H1 (cell line): ENCODE measurements at regions not wholly inside any gene's neighbourhood (a gene's known extent, or its start where the extent isn't known, plus 50 kb on each side); places are given as distances from the start of the nearest gene placed in this dataset.

Source experiments
- CTCF ChIA-PET: fragments of 300-600 bp; sonication (Branson Sonifier 250); formaldehyde crosslinking; loops from one replicate; lab custom pipeline; 2021; ENCODE audit not compliant: partially characterized antibody; lab: Charles Lee
- POLR2A ChIA-PET: fragments of 300-600 bp; sonication (Branson Sonifier 250); formaldehyde crosslinking; loops from one replicate; lab custom pipeline; 2021; ENCODE audit warnings: inconsistent platforms; ENCODE audit not compliant: partially characterized antibody; lab: Charles Lee
- DNase-seq, 2 experiments: peaks; one replicate each; pipeline versions ENCODE4 v3.0.0 to v3.0.0-alpha.2; 2010 to 2022; ENCODE audit warnings: low spot score in 2 of 2, low read depth in 1 of 2, mixed read lengths in 1 of 2
- FAIRE-seq: peaks from 2 replicates; lab custom pipeline; 2011; peaks lifted over from hg19 to GRCh38; lab: Jason Lieb, UNC
- H2AFZ ChIP-seq: 2 replicates; pipeline ENCODE4 v1.8.1; 2012; ENCODE audit warnings: low read length, inconsistent platforms
- H2AK5ac ChIP-seq: 2 replicates; pipeline ENCODE4 v1.6.1; 2013; ENCODE audit warnings: low read depth, low read length
- H2BK120ac ChIP-seq: replicated peaks from 2 replicates; pipeline ENCODE3; 2013; ENCODE audit warnings: low read depth, low read length, inconsistent platforms
- H2BK12ac ChIP-seq: 2 replicates; pipeline ENCODE4 v1.6.1; 2013; ENCODE audit warnings: low read depth, low read length
- H2BK15ac ChIP-seq: 2 replicates; pipeline ENCODE4 v1.6.1; 2013; ENCODE audit warnings: low read length
- H2BK20ac ChIP-seq: 2 replicates; pipeline ENCODE4 v1.6.1; 2013; ENCODE audit warnings: low read length
- H2BK5ac ChIP-seq: 2 replicates; pipeline ENCODE4 v1.6.1; 2013; ENCODE audit warnings: low read depth, low read length
- H3K14ac ChIP-seq: 2 replicates; pipeline ENCODE4 v1.6.1; 2013; ENCODE audit warnings: inconsistent platforms; ENCODE audit not compliant: insufficient read length
- H3K18ac ChIP-seq: 2 replicates; pipeline ENCODE4 v1.6.1; 2013; ENCODE audit warnings: low read length; ENCODE audit errors: extremely low read depth
- H3K23ac ChIP-seq: 2 replicates; pipeline ENCODE4 v1.6.1; 2013; ENCODE audit warnings: inconsistent platforms; ENCODE audit not compliant: insufficient read length
- H3K23me2 ChIP-seq: 2 replicates; pipeline ENCODE4 v1.6.1; 2013; ENCODE audit warnings: low read depth, low read length
- H3K27ac ChIP-seq: 2 replicates; pipeline ENCODE4 v1.6.1; 2011; ENCODE audit warnings: low read depth, low read length, inconsistent platforms
- H3K27me3 ChIP-seq, 4 experiments: replicated peaks in 1 of 4; 1 replicate in 1 of 4; 2 replicates in 3 of 4; pipeline versions ENCODE4 v1.6.1 to v1.8.1; 2011 to 2013; ENCODE audit warnings: low read length in 3 of 4, mild to moderate bottlenecking in 3 of 4, inconsistent platforms in 2 of 4, mixed read lengths in 2 of 4, moderate library complexity in 1 of 4; ENCODE audit not compliant: control insufficient read depth in 3 of 4, insufficient read depth in 3 of 4; ENCODE audit errors: extremely low read depth in 1 of 4
- H3K36me3 ChIP-seq, 4 experiments: 2 replicates each; pipeline versions ENCODE4 v1.6.1 to v1.8.1; 2011 to 2013; ENCODE audit warnings: mild to moderate bottlenecking in 4 of 4, low read length in 3 of 4, moderate library complexity in 2 of 4, control low read depth in 1 of 4, inconsistent platforms in 1 of 4; ENCODE audit not compliant: insufficient read depth in 4 of 4, control insufficient read depth in 2 of 4
- H3K4ac ChIP-seq: replicated peaks from 2 replicates; pipeline ENCODE3; 2013; ENCODE audit warnings: low read length, low read depth, mixed read lengths, inconsistent platforms; ENCODE audit not compliant: insufficient read length
- H3K4me1 ChIP-seq, 4 experiments: replicated peaks in 1 of 4; 1 replicate in 1 of 4; 2 replicates in 3 of 4; pipeline versions ENCODE4 v1.6.1 to v1.8.1; 2011 to 2013; ENCODE audit warnings: low read length in 3 of 4, inconsistent platforms in 2 of 4, mixed read lengths in 1 of 4; ENCODE audit not compliant: insufficient read depth in 4 of 4, control insufficient read depth in 3 of 4
- H3K4me2 ChIP-seq, 2 experiments: 2 replicates each; pipeline versions ENCODE4 v1.6.1 to v1.8.1; 2011 to 2013; ENCODE audit warnings: low read depth in 2 of 2, low read length in 2 of 2, control low read depth in 1 of 2, inconsistent platforms in 1 of 2, mild to moderate bottlenecking in 1 of 2; ENCODE audit not compliant: insufficient read depth in 1 of 2
- H3K4me3 ChIP-seq, 4 experiments: fragments of 200-600, 300-600 bp in 1 of 4; sonication (generic), shearing (Covaris generic), sonication (Bioruptor Twin) in 1 of 4; 2 replicates each; pipeline versions ENCODE4 v1.5.1 to v1.8.1; 2011 to 2016; ENCODE audit warnings: low read length in 4 of 4, low read depth in 3 of 4, control low read depth in 2 of 4, inconsistent platforms in 2 of 4, mild to moderate bottlenecking in 2 of 4, mixed read lengths in 1 of 4, moderate library complexity in 1 of 4; ENCODE audit not compliant: insufficient read depth in 2 of 4; ENCODE audit errors: extremely low read depth in 1 of 4
- H3K56ac ChIP-seq: replicated peaks from 2 replicates; pipeline ENCODE3; 2013; ENCODE audit warnings: low read depth, mild to moderate bottlenecking, mixed read lengths, low read length, inconsistent platforms; ENCODE audit not compliant: insufficient read length
- H3K79me1 ChIP-seq: 2 replicates; pipeline ENCODE4 v1.6.1; 2013; ENCODE audit warnings: low read depth, low read length, control low read depth
- H3K79me2 ChIP-seq, 2 experiments: 2 replicates each; pipeline versions ENCODE4 v1.6.1 to v1.8.1; 2012 to 2013; ENCODE audit warnings: low read length in 2 of 2, mild to moderate bottlenecking in 2 of 2, inconsistent platforms in 1 of 2; ENCODE audit not compliant: insufficient read depth in 2 of 2, control insufficient read depth in 1 of 2
- H3K9ac ChIP-seq, 4 experiments: replicated peaks in 1 of 4; 1 replicate in 1 of 4; 2 replicates in 3 of 4; pipeline versions ENCODE4 v1.6.1 to v1.8.1; 2011 to 2013; ENCODE audit warnings: low read depth in 3 of 4, low read length in 3 of 4, control low read depth in 2 of 4, mild to moderate bottlenecking in 2 of 4, moderate library complexity in 2 of 4, inconsistent platforms in 1 of 4; ENCODE audit errors: extremely low read depth in 1 of 4
- H3K9me3 ChIP-seq, 2 experiments: 2 replicates each; pipeline versions ENCODE4 v1.6.1 to v1.8.1; 2012 to 2013; ENCODE audit warnings: mild to moderate bottlenecking in 2 of 2, moderate library complexity in 2 of 2, control low read depth in 1 of 2, inconsistent platforms in 1 of 2, low read depth in 1 of 2, low read length in 1 of 2, mixed read lengths in 1 of 2; ENCODE audit not compliant: insufficient read depth in 2 of 2
- H4K20me1 ChIP-seq, 2 experiments: replicated peaks in 1 of 2; 2 replicates each; pipeline versions ENCODE3 to v1.8.1; 2011 to 2013; ENCODE audit warnings: inconsistent platforms in 2 of 2, low read length in 2 of 2, mild to moderate bottlenecking in 1 of 2; ENCODE audit not compliant: insufficient read depth in 2 of 2, control insufficient read depth in 1 of 2
- H4K5ac ChIP-seq: 2 replicates; pipeline ENCODE4 v1.6.1; 2013; ENCODE audit warnings: low read length, low read depth, mixed read lengths, inconsistent platforms; ENCODE audit not compliant: insufficient read length
- H4K8ac ChIP-seq: 2 replicates; pipeline ENCODE4 v1.8.0; 2013; ENCODE audit warnings: mild to moderate bottlenecking, moderate library complexity, low read length, inconsistent platforms; ENCODE audit not compliant: insufficient read depth; ENCODE audit errors: extremely low read depth
- H4K91ac ChIP-seq: replicated peaks from 2 replicates; pipeline ENCODE3; 2013; ENCODE audit warnings: low read length, mixed read lengths, inconsistent platforms; ENCODE audit not compliant: insufficient read length
- CEBPB ChIP-seq: IDR thresholded peaks from 2 replicates; pipeline ENCODE4 v1.6.1; 2012; ENCODE audit warnings: low read depth, low read length
- CHD1 ChIP-seq: IDR thresholded peaks from 2 replicates; pipeline ENCODE4 v1.6.1; 2012; ENCODE audit warnings: low read depth, low read length, improper control_type of control experiment
- GABPA ChIP-seq: IDR thresholded peaks from 2 replicates; pipeline ENCODE4 v1.6.1; 2011; ENCODE audit warnings: mild to moderate bottlenecking, low read length, moderate library complexity, borderline replicate concordance; ENCODE audit not compliant: insufficient read depth
- NANOG ChIP-seq: IDR thresholded peaks from 2 replicates; pipeline ENCODE4 v1.6.1; 2011; ENCODE audit warnings: low read length, low read depth, mild to moderate bottlenecking, inconsistent platforms; ENCODE audit not compliant: insufficient read depth, poor library complexity, severe bottlenecking
- PHF8 ChIP-seq: fragments of 200-600 bp; sonication (generic); conservative IDR thresholded peaks from 2 replicates; pipeline ENCODE4 v1.7.1; 2012; ENCODE audit warnings: low read depth, mild to moderate bottlenecking, inconsistent platforms, low read length, moderate library complexity
- RBBP5 ChIP-seq: IDR thresholded peaks from 2 replicates; pipeline ENCODE4 v1.7.1; 2012; ENCODE audit warnings: low read depth, mild to moderate bottlenecking, inconsistent platforms, low read length, moderate library complexity, borderline replicate concordance
- WGBS, 2 experiments: shearing (Covaris generic) in 1 of 2; methylation state at CpG; one replicate each; pipeline versions ENCODE4 v1.1.6 to v1.1.7; 2013 to 2015; ENCODE audit warnings: low lambda C conversion rate in 2 of 2, mixed read lengths in 2 of 2, inconsistent platforms in 1 of 2, low coverage in 1 of 2, missing lambda C conversion rate in 1 of 2; ENCODE audit not compliant: insufficient replicate concordance in 2 of 2, insufficient coverage in 1 of 2, insufficient read length in 1 of 2; ENCODE audit errors: extremely low coverage in 1 of 2, missing lambda C conversion rate in 1 of 2; 5-methylcytosine and 5-hydroxymethylcytosine counted together

DNA sequence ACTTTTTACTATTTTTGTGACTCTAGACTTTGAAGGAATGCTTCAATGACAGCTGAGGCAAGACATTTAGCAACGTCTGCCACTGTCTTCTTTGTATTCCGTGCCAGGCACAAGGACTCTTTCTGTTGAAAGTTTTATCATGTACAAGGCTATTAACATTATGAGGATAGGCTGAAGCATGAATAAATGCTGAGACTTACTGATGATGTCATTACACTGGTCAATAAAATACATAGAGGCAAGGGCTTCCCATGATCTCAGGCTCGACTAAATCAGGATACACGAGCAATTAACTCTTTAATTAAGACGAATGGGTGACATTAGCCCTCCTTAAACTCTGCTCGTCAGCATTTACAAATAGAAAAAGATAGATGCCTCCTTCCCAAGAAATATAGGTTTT, 1393.3 kb upstream of the WWC1 start:
- H3K56ac ChIP-seq: no peak overlapping the region
- H3K36me3 ChIP-seq: no peaks in the 10 kb centered on the region
- H2BK120ac ChIP-seq: no peak overlapping the region
- H2AFZ ChIP-seq: no peak overlapping the region
- H3K27me3 ChIP-seq: no peaks in the 10 kb centered on the region
- no peak for TF ChIP-seq RBBP5
- TF ChIP-seq CHD1: no peak
- no peak for TF ChIP-seq NANOG
- no peak for TF ChIP-seq PHF8
- no peak for TF ChIP-seq CEBPB
- TF ChIP-seq GABPA: no peak
- DNase-seq: no peak
- H2BK12ac ChIP-seq: no peak overlapping the region
- no peak overlapping the region for H2BK20ac ChIP-seq
- no peaks in the 10 kb centered on the region for H3K79me1 ChIP-seq
- no peak overlapping the region for H3K4me2 ChIP-seq
- ChIA-PET CTCF (no interaction called here), POLR2A (no interaction called here)
- FAIRE-seq: no peak
- H4K91ac ChIP-seq: no peak overlapping the region
- no peak overlapping the region for H3K27ac ChIP-seq
- no peak overlapping the region for H2AK5ac ChIP-seq
- no peak overlapping the region for H3K23ac ChIP-seq
- H2BK15ac ChIP-seq: no peak overlapping the region
- H3K4me1 ChIP-seq: no peaks in the 10 kb centered on the region
- no peaks in the 10 kb centered on the region for H3K9me3 ChIP-seq
- no peak overlapping the region for H2BK5ac ChIP-seq
- H4K5ac ChIP-seq: no peak overlapping the region
- no peak overlapping the region for H3K4me3 ChIP-seq
- no peaks in the 10 kb centered on the region for H4K20me1 ChIP-seq
- H3K18ac ChIP-seq: no peak overlapping the region
- no peaks in the 10 kb centered on the region for H3K23me2 ChIP-seq
- no peak overlapping the region for H3K9ac ChIP-seq
- 83% methylated on average over 6 of the region's 6 CpGs; no CpG with 5 or more reads in 1 of the 2 experiments for WGBS, 2 experiments
- no peak overlapping the region for H3K14ac ChIP-seq
- H4K8ac ChIP-seq: no peak overlapping the region
- H3K4ac ChIP-seq: no peak overlapping the region
- no peaks in the 10 kb centered on the region for H3K79me2 ChIP-seq
